ENCODE measurements at regions not wholly inside any gene's neighbourhood (a gene's known extent, or its start where the extent isn't known, plus 50 kb on each side); places are given as distances from the start of the nearest gene placed in this dataset.
"Not testable (repeated sequence)": the region's sequence is repeated elsewhere in the genome, so short reads cannot be mapped to it uniquely, and the experiment has no call there.

GRCh38 chr14:28946267-28946666 is 179.7 kb downstream of the FOXG1 start:
- no peak for DNase-seq (ENCODE audit: low spot score)

DNA sequence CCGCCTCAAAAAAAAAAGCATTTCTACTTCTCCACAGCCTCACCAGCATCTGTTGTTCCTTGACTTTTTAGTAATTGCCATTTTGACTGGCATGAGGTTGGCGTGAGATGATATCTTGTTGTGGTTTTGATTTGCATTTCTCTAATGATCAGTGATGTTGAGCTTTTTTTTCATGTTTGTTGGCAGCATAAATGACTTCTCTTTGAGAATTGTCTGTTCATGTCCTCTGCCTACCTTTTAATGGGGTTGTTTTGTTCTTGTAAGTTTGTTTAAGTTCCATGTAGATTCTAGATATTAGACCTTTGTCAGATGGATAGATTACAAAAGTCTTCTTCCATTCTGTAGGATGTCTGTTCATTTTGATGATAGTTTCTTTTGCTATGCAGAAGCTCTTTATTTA is 182.9 kb downstream of the FOXG1 start:
- DNase-seq (ENCODE audit: low spot score) = no peak

DNA sequence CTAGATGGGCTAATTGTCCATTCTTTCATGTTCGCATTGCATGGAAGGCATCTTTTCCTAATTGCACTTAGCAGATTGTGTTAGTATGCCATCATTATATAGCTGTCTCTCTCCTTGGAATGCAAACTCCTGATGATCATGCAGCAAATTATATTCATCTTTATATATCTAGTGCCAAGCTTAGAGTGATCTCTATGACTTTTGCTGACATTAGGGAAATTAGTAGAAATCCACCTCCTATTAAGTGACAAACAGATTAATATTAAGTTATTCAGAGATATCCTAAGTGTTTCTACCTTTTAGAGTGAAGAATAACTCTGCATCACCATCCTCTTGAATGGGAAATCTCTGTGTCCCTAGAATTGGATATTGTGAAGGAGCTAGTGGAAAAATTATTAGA is 185.6 kb downstream of the FOXG1 start:
- no peak for DNase-seq (ENCODE audit: low spot score)

DNA sequence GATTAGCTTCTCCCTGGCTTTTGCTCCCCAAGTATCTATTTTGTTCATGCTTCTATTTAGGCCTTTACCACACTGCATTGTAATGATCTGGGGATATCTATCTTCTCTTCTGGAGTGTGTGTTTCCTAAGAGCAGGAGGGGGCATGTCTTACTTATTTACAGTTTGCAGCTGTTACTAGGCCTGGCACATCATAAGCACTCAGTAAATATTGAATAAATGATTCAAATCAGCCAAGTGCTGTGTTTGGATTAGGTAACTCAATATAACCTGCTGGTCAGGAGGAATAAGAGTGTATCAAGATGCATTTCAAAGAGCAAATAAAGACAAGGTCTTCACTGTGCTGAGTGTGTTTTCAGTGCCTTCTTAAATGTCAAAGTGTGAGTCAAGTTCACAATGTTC is 186.1 kb downstream of the FOXG1 start:
- DNase-seq (ENCODE audit: low spot score) = no peak

DNA sequence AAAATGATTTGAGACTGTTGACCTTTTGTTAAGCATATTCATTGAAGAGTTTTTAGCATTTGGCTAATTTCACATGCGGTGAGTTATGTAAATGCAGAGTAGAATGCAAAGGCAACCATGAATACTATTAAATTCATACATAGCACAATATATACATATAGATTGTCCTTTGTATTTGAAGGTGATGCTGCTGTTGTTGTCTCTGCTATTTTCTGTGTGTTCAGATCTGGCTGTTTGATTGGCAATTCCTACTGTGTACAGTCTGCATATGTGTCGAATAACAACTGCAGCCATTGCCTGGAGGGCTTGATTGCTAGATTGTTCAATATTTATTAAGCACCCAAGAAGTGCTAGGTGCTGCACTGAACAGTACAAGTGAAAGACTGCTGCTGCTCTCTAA is 187.4 kb downstream of the FOXG1 start:
- DNase-seq (ENCODE audit: low spot score) = no peak

DNA sequence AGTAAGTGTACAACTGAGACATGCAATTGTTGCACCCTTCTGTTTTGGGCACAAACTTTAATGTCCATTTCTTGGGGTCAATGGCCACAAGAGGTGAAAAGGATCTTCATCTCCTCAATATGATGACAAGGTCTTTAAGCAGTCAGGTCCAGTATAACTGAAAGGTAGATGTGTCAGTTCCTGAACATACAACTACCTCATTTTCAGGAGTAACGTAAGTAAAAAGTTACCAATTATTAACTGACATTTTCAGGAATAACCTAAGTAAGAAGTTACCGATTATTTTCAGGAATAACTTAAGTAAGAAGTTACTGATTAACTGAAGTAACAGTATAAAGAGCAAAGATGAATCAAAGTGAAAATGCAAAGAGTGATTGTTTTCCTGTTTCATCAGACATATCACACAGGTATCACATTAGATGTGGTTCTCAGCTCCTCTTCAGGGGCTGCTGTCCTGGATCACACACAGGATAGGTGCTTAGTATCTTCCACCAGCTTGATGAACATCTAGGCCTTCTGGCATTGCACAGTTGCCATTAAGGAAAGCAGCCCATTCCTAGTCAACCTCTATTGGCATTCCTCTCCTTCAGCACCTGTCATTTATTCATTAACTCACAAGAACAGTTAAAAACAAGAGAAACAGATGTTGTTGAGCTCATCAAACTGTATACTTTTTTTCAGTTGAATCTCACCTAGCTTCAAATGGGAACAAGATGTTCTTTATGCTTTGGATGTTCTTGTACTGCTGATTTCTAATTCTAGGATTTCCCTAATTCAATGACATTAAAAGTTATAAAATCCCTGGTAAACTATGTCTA is 200.0 kb downstream of the FOXG1 start:
- no peak for DNase-seq (ENCODE audit: low spot score)

GRCh38 chr14:28975084-28975483 is 208.5 kb downstream of the FOXG1 start:
- DNase-seq (ENCODE audit: low spot score) = no peak

- DNase-seq (ENCODE audit: low spot score) = no peak
Observed at GRCh38 chr14:28982228-28982627, 215.6 kb downstream of the FOXG1 start.

GRCh38 chr14:28983279-28983678 is 216.7 kb downstream of the FOXG1 start:
- DNase-seq (ENCODE audit: low spot score) = no peak

- no peak for DNase-seq (ENCODE audit: low spot score)
Observed at GRCh38 chr14:28987516-28987915, 220.9 kb downstream of the FOXG1 start.

DNA sequence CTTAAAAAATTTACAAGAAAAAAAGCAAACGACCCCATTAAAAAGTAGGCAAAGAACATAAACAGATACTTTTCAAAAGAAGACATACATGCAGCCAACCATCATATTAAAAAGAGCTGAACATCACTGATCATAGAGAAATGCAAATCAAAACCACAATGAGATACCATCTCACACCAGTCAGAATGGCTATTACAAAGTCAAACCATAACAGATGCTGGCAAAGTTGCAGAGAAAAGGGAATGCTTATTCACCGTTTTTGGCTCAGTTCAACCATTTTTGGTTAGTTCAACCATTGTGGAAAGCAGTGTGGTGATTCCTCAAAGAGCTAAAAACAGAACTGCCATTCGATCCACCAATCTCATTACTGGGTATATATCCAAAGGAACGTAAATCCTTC is 230.6 kb downstream of the FOXG1 start:
- DNase-seq (ENCODE audit: low spot score) = not testable (repeated sequence)

DNA sequence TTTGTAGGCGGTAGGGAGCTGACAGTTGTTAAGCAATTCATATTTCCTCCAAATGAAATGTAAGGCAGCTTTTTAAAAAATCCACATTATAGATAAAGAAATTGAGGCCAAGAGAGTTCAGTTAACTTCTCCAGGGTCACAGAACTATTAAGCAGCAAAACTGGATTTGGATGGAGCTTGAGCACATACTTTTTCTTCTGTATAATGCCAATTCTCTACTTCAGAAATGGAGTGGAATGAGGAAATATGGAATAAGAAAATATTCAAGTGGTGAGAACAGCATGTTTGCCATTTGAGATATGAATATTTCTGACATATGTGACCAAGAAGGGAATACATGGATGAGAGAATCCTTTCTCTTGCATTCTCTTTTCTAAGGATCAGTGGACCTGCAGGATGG is 233.1 kb downstream of the FOXG1 start:
- DNase-seq (ENCODE audit: low spot score) = no peak

GRCh38 chr14:29005647-29006046 is 239.1 kb downstream of the FOXG1 start:
- no peak for DNase-seq (ENCODE audit: low spot score)

DNA sequence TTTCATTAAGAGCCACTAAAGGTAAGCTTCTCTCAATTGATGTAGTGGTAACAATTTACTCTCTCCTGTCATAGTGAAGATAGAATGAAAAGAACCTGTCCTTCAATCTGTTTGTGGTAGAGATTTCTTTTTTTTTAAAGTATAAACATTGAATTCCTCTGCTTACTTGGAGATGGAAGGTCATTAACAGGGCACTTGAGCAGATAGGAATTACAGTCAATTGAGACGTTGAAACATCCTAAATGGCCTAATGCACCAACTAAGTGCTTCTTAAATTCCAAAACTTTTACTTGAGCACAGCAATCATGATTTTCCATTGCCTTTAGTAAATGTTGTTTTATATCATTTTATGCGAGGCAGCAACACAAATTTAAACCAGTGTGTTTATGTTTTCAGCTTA is 241.4 kb downstream of the FOXG1 start:
- no peak for DNase-seq (ENCODE audit: low spot score)

DNA sequence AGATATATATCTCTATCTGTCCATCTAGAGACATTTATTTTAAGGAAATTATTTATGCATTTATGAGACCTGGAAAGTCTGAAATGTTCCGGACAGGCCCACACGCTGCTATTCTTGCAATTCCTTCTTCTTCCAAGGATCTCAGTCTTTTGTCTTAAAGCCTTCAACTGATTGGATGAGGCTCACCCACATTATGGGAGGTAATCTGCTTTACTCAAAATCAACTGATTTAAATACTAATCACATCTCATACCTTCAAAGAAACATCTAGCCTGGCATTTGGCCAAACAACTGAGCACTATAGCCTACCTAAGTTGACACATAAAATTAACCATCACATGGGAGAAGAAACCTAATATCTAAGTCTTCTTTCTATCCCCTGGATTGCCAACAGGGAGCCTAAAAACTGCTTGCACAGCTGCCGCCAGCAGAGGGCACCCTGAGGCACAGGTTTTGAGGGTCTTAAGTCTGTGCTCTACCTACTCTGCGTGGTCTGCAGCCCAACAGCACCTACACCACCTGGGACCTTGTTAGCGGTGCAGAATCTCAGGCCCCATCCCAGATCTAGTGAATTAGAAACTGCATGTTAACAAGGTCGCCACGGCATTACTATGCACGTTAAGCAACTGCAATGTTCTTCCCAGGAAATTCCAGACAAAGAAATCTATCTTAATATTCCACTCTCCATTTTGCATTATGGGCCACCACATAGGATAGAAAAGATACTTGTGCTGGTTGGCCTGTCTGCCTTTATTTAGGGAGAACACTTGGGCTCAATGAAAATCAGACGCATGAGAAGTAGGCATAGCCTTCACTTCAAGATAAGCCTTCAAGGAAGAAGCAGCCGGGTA is 249.7 kb downstream of the FOXG1 start:
- peak; percentile 9 for DNase-seq (ENCODE audit: low spot score)

GRCh38 chr14:29023505-29023904 is 256.9 kb downstream of the FOXG1 start:
- DNase-seq (ENCODE audit: low spot score) = not testable (repeated sequence)

DNA sequence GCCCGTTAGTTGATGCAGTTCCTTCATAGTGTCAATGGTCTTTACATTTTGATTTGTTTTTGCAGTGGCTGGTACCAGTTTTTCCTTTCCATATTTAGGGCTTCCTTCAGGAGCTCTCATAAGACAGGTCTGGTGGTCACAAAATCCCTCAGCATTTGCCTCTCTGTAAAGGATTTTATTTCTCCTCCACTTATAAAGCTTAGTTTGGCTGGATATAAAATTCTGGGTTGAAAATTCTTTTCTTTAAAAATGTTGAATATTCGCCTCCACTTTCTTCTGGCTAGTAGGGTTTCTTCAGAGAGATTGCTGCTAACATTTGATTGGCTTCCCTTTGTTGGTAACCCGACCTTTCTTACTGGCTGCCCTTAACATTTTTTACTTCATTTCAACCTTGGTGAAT is 260.9 kb downstream of the FOXG1 start:
- DNase-seq (ENCODE audit: low spot score) = not testable (repeated sequence)

GRCh38 chr14:29027941-29028705 is 261.5 kb downstream of the FOXG1 start:
- not testable (repeated sequence) for DNase-seq (ENCODE audit: low spot score)

DNA sequence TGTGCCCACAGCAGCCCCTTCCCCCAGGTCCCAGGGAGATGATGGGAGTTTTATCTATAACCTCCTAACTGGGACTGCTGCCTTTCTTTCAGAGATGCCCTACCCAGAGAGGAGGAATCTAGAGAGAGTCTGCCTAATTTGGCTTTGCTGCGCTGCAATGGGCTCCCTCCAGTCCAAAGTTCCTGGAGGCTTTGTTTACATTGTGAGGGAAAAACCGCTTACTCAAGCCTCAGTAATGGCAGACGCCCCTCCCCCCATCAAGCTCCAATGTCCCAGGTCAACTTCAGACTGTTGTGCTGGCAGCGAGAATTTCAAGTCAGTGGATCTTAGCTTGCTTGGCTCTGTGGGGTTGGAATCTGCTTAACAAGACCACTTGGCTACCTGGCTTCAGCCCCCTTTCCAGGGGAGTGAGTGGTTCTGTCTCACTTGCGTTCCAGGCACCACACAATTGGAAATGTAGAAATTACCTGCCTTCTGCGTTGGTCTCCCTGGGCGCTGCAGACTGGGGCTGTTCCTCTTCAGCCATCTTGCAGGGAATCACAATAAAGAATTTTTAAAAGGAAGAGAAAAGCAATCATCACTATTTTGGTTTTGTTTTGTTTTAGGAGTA is 262.5 kb downstream of the FOXG1 start:
- no peak for DNase-seq (ENCODE audit: low spot score)

DNA sequence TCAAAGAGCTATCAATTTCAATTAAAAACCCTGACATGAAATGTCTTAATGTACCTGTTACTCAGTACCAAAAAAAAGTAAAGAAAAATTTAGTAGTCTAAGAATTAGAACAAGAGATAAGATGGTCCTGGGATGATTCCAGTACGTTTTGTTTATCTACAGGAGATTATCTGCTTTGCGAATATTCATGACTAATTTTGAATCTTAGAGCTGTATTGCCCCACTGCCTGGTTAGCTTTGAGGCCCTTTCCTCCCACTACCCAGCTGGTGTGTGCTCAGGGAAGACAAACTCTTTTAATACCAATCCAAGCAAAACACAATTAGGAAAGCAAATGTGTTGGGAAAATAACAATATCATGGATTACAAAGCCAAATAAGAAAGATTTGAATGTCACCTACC is 263.5 kb downstream of the FOXG1 start:
- no peak for DNase-seq (ENCODE audit: low spot score)

DNA sequence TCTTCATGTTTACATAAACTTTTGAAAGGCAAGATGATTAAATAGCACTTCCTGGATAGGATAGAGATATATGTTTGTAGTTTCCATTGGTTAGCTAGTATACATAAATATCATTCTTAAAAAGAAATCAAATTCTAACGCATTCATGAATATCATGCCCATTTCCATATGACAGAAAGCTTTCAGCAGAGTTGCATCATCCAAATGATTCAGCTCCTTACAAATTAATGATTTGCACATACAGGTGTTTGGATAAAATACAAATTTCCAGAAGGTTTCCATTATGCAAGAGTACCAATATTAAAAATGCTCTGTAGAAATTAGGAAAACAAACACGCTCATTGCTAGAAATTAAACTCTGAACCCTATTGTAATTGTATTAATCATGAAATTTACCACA is 264.4 kb downstream of the FOXG1 start:
- DNase-seq (ENCODE audit: low spot score) = no peak

DNA sequence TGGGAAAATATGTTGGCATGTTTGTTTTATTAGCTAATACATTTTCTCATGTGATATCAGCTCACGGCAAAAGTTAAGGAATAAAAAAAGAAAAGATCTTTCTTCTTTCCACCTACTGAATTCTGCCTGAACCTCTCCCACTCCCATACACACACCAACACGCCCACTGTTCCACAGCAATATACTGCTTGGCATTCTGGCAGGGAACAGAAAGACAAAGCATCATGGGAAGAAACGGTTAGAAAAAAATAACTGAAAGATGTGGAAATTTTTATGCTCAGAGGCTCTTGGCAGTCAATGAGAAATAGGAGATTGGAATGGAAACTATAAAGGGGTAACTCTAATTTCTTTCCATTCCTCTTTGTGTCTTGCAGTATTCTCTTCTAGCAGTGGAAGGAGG is 268.5 kb downstream of the FOXG1 start:
- DNase-seq (ENCODE audit: low spot score) = no peak

All from pons (tissue), 1 donor.